ENCODE measurements at regions not wholly inside any gene's neighbourhood (a gene's known extent, or its start where the extent isn't known, plus 50 kb on each side); places are given as distances from the start of the nearest gene placed in this dataset.

DNA sequence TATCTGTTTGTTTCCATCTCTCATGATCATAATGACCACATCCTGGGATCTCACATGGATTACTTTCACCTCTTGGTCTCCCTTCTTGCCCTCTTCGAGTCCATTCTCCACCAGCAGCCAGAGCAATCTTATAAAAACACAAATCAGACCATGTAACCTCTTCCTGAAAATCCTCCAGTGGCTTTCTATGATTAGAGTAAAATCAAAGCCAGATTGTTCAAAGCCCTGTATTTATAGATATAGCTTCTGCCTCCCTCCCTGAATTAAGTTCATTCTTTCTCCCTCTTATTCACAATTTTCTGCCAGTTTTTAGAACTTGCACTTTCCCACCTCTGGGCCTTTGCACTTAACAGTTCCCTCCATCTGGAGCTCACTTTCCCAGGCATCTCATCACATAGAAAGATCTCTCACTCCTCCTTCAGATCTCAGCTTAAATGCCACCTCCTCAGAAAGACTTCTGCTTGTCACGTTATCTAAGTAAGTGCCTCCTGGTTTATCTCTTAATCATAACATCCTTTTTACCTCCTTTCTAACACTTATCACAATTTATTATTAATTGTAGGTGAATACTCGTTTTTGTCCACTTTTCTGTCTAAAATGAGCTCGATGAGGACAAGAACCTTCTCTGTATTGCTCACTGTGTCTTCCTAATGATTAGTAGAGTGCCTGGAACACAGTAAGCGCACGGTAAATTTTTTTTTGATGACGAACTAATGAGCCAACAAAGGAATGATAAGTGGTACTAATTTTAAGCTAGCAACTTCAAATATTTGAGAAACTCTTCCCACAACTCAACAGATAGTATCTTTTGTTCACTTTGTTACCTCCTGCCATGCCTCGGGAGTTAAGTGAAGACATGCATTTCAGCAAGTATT is 80.5 kb downstream of the CYB561 start:
- Histone ChIP-seq H2AFZ (ENCODE audit: low read depth, low read length) (no peak overlapping the region), H3K4me1 (replicated peaks in 1 of 2; ENCODE audit: control insufficient read depth in 2 of 2, insufficient read depth in 2 of 2, low read length in 2 of 2) (no peaks in the 10 kb centered on the region), H3K27me3 (ENCODE audit: control insufficient read depth in 2 of 2, insufficient read depth in 2 of 2, low read length in 2 of 2) (peaks cover 0 to 5% of the 10 kb centered on the region in 2 experiments; a peak in 1 of 5 replicates), H3K9me1 (ENCODE audit: control insufficient read depth, insufficient read depth, low read length) (no peaks in the 10 kb centered on the region), H3K27ac (ENCODE audit: extremely low read depth, low read depth, low read length) (no peak overlapping the region), H3K79me2 (ENCODE audit: control insufficient read depth, insufficient read depth, low read length) (no peaks in the 10 kb centered on the region), H3K4me2 (ENCODE audit: insufficient read depth, low read length) (no peak overlapping the region), H4K20me1 (replicated peaks; ENCODE audit: control insufficient read depth, insufficient read depth, low read length) (no peaks in the 10 kb centered on the region), H3K4me3 (no peak overlapping the region), H3K9ac (ENCODE audit: insufficient read depth in 1 of 2, low read depth in 2 of 2, low read length in 2 of 2) (no peak overlapping the region), H3K9me3 (replicated peaks; ENCODE audit: control insufficient read depth, insufficient read depth, low read depth, low read length) (no peaks in the 10 kb centered on the region), H3K36me3 (ENCODE audit: control insufficient read depth, insufficient read depth, low read length) (no peaks in the 10 kb centered on the region)
- WGBS (ENCODE audit: insufficient coverage, low coverage, missing lambda C conversion rate), result 22% methylated on average over 8 of the region's 8 CpGs
- no TSS peak for BruUV-seq (replicated peaks)
- no peak for ATAC-seq
- CTCF ChIA-PET (ENCODE audit: low intra/inter-chr PET ratio), result no interaction called here
- FAIRE-seq, result no peak
- no peak for DNase-seq (ENCODE audit: extremely low read depth in 1 of 4, low spot score in 3 of 4)
- in situ Hi-C loops (cut with MboI), result no loop called here
- POLR2A ChIA-PET, result interaction anchor here (0.5 to 1.4 kb wide), 4 partner anchors 9 to 455 kb away, joined by 3 to 6 read pairs (median 3); no protein-coding TSS in a partner anchor
- intact Hi-C loops (cut with micrococcal nuclease), result no loop called here
- TF ChIP-seq, protein P1, sequence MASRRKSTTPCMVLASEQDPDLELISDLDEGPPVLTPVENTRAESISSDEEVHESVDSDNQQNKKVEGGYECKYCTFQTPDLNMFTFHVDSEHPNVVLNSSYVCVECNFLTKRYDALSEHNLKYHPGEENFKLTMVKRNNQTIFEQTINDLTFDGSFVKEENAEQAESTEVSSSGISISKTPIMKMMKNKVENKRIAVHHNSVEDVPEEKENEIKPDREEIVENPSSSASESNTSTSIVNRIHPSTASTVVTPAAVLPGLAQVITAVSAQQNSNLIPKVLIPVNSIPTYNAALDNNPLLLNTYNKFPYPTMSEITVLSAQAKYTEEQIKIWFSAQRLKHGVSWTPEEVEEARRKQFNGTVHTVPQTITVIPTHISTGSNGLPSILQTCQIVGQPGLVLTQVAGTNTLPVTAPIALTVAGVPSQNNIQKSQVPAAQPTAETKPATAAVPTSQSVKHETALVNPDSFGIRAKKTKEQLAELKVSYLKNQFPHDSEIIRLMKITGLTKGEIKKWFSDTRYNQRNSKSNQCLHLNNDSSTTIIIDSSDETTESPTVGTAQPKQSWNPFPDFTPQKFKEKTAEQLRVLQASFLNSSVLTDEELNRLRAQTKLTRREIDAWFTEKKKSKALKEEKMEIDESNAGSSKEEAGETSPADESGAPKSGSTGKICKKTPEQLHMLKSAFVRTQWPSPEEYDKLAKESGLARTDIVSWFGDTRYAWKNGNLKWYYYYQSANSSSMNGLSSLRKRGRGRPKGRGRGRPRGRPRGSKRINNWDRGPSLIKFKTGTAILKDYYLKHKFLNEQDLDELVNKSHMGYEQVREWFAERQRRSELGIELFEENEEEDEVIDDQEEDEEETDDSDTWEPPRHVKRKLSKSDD (conservative IDR thresholded peaks at IDR 0.05; ENCODE audit: low read length), result no peak
- TF ChIP-seq DACH1 (IDR thresholded peaks at IDR 0.05; ENCODE audit: partially characterized antibody), result no peak
- TF ChIP-seq, protein P2, sequence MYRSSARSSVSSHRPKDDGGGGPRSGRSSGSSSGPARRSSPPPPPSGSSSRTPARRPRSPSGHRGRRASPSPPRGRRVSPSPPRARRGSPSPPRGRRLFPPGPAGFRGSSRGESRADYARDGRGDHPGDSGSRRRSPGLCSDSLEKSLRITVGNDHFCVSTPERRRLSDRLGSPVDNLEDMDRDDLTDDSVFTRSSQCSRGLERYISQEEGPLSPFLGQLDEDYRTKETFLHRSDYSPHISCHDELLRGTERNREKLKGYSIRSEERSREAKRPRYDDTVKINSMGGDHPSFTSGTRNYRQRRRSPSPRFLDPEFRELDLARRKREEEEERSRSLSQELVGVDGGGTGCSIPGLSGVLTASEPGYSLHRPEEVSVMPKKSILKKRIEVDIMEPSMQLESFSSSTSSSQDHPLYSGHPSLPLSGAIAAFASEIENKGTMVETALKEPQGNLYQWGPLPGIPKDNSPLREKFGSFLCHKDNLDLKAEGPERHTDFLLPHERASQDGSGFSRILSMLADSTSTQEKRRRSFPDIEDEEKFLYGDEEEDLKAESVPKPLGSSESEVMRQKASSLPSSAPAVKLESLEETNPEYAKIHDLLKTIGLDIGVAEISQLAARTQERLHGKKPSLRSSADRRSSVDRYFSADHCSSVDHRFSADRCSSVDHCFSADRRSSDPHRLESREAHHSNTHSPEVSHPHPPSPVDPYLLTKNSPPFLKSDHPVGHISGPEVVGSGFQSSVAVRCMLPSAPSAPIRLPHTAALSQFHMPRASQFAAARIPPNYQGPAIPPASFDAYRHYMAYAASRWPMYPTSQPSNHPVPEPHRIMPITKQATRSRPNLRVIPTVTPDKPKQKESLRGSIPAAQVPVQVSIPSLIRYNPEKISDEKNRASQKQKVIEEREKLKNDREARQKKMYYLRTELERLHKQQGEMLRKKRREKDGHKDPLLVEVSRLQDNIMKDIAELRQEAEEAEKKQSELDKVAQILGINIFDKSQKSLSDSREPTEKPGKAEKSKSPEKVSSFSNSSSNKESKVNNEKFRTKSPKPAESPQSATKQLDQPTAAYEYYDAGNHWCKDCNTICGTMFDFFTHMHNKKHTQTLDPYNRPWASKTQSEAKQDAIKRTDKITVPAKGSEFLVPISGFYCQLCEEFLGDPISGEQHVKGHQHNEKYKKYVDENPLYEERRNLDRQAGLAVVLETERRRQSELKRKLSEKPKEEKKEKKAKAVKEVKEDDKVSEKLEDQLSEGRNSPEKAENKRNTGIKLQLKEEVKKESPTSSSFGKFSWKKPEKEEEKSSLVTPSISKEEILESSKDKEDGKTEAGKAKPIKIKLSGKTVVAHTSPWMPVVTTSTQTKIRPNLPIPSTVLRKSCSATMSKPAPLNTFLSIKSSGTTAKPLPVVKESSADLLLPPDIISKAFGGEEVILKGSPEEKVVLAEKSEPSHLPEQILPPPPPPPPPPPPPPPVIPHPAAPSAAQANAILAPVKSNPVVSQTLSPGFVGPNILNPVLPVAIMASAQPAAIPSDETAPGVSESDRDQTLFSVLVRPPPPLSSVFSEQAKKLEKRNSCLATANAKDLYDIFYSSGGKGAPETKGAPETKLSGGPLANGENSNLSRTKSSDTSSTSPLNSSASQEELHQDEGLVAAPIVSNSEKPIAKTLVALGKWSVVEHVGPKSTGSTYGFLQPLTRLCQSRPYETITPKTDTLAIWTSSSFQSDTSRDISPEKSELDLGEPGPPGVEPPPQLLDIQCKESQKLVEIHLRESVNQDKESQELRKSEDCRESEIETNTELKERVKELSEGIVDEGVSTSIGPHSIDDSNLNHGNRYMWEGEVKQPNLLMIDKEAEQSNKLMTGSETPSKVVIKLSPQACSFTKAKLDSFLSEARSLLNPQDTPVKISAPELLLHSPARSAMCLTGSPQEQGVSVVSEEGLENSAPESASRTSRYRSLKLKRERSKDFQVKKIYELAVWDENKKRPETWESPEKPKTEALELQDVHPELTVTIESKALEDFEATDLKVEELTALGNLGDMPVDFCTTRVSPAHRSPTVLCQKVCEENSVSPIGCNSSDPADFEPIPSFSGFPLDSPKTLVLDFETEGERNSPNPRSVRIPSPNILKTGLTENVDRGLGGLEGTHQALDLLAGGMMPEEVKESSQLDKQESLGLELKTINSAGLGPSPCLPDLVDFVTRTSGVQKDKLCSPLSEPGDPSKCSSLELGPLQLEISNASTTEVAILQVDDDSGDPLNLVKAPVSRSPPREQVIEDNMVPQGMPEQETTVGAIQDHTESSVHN (IDR thresholded peaks at IDR 0.05; ENCODE audit: borderline replicate concordance in 1 of 2, low read depth in 1 of 2), result no peak
- TF ChIP-seq RBFOX2 (IDR thresholded peaks at IDR 0.05; ENCODE audit: low read depth, low read length), result no peak
- TF ChIP-seq BMI1 (IDR thresholded peaks at IDR 0.05; ENCODE audit: low read length), result no peak
- TF ChIP-seq NRF1 (conservative IDR thresholded peaks at IDR 0.05 in 1 of 2, IDR thresholded peaks at IDR 0.05 in 1 of 2), result no peak
- TF ChIP-seq MAFF (IDR thresholded peaks at IDR 0.05; ENCODE audit: low read length), result no peak
- no peak for TF ChIP-seq ZFP30 (CRISPR knock-in tag; IDR thresholded peaks at IDR 0.05; ENCODE audit: borderline replicate concordance)
- no peak for TF ChIP-seq EHMT2 (IDR thresholded peaks at IDR 0.05)
- TF ChIP-seq ZKSCAN1 (IDR thresholded peaks at IDR 0.05; ENCODE audit: low read depth, low read length), result no peak
- 0 out of 2 replicates have a peak, but pooled peaks have one; percentile 55 for TF ChIP-seq HDAC2 (IDR thresholded peaks at IDR 0.05)
